HL-60 (cell line): ENCODE measurements at regions not wholly inside any gene's neighbourhood (a gene's known extent, or its start where the extent isn't known, plus 50 kb on each side); places are given as distances from the start of the nearest gene placed in this dataset.

Source experiments
- DNase-seq, 2 experiments: peaks; one replicate each; pipeline ENCODE4 v3.0.0-alpha.2; 2010 to 2020; ENCODE audit warnings: low read depth in 1 of 2, low spot score in 1 of 2
- H3K27ac ChIP-seq: fragments of 250-450 bp; sonication (Bioruptor Pico); replicated peaks from 2 replicates; pipeline ENCODE4 v1.5.1; 2020; ENCODE audit warnings: mild to moderate bottlenecking, moderate library complexity
- H3K27me3 ChIP-seq: fragments of 250-450 bp; sonication (Bioruptor Pico); 2 replicates; pipeline ENCODE4 v1.5.1; 2021; ENCODE audit warnings: mild to moderate bottlenecking, moderate library complexity; ENCODE audit not compliant: insufficient read depth, poor library complexity, severe bottlenecking
- H3K4me3 ChIP-seq: replicated peaks from 2 replicates; pipeline ENCODE4 v1.5.1; 2011; ENCODE audit warnings: mild to moderate bottlenecking, control low read depth, low read length; ENCODE audit not compliant: insufficient read depth
- CTCF ChIP-seq: IDR thresholded peaks from one replicate; pipeline ENCODE4 v1.5.1; 2011; ENCODE audit warnings: low read length, control low read depth, inconsistent platforms; ENCODE audit not compliant: insufficient read depth
- GABPA ChIP-seq: IDR thresholded peaks from 2 replicates; pipeline ENCODE4 v1.6.1; 2012; ENCODE audit warnings: low read depth
- POLR2AphosphoS5 ChIP-seq: IDR thresholded peaks from 2 replicates; pipeline ENCODE4 v1.6.1; 2012; ENCODE audit warnings: low read depth
- REST ChIP-seq: IDR thresholded peaks from 2 replicates; pipeline ENCODE4 v1.6.1; 2012; ENCODE audit warnings: low read depth; ENCODE audit not compliant: insufficient replicate concordance
- SPI1 ChIP-seq: IDR thresholded peaks from 2 replicates; pipeline ENCODE4 v1.6.1; 2012; ENCODE audit warnings: low read depth, mild to moderate bottlenecking, borderline replicate concordance

- H3K27ac ChIP-seq: no peak overlapping the region
- no peak overlapping the region for H3K4me3 ChIP-seq
- DNase-seq: no peak
- TF ChIP-seq SPI1 (no peak), REST (no peak), POLR2AphosphoS5 (no peak), GABPA (no peak), CTCF (no peak)
- no peaks in the 10 kb centered on the region for H3K27me3 ChIP-seq
Observed at GRCh38 chr11:27816197-27816596, 115.9 kb upstream of the BDNF start.

- Histone ChIP-seq H3K4me3 (no peak overlapping the region), H3K27me3 (no peaks in the 10 kb centered on the region), H3K27ac (no peak overlapping the region)
- no peak for DNase-seq
- TF ChIP-seq REST (no peak), SPI1 (no peak), POLR2AphosphoS5 (no peak), GABPA (no peak), CTCF (no peak)
Observed at GRCh38 chr11:27812341-27812740, 112.1 kb upstream of the BDNF start.

GRCh38 chr11:27807596-27807995, 107.3 kb upstream of the BDNF start:
- TF ChIP-seq REST: no peak
- TF ChIP-seq SPI1: no peak
- TF ChIP-seq POLR2AphosphoS5: no peak
- Histone ChIP-seq H3K4me3 (no peak overlapping the region), H3K27ac (no peak overlapping the region), H3K27me3 (no peaks in the 10 kb centered on the region)
- no peak for DNase-seq

GRCh38 chr11:27806122-27806521, 105.9 kb upstream of the BDNF start:
- H3K27me3 ChIP-seq: no peaks in the 10 kb centered on the region
- no peak for TF ChIP-seq GABPA
- TF ChIP-seq CTCF: no peak
- no peak for TF ChIP-seq REST
- no peak for TF ChIP-seq POLR2AphosphoS5
- TF ChIP-seq SPI1: no peak

More at GRCh38 chr11:27806122-27806521, 105.9 kb upstream of the BDNF start:
- Histone ChIP-seq H3K4me3 (no peak overlapping the region), H3K27ac (no peak overlapping the region)
- no peak for DNase-seq
